Tibial artery (tissue), 4 donors: ENCODE measurements at regions not wholly inside any gene's neighbourhood (a gene's known extent, or its start where the extent isn't known, plus 50 kb on each side); places are given as distances from the start of the nearest gene placed in this dataset.

Experiments used
- DNase-seq, 2 donors: peaks; one replicate each; pipeline ENCODE4 v3.0.0-alpha.2; 2019
- H3K27ac ChIP-seq, 2 donors: fragments of 200-600 bp; sonication (generic) in 1 of 2; 1 replicate in 1 of 2; 2 replicates in 1 of 2; pipeline ENCODE4 v1.5.1; 2018 to 2019; ENCODE audit warnings: mild to moderate bottlenecking in 1 of 2
- H3K27me3 ChIP-seq, 2 donors: fragments of 200-600 bp; sonication (generic) in 1 of 2; one replicate each; pipeline versions ENCODE4 v1.5.1 to v1.6.0; 2016 to 2019
- H3K36me3 ChIP-seq, 3 donors: fragments of 200-600 bp; sonication (generic) in 2 of 3; one replicate each; pipeline ENCODE4 v1.5.1; 2016 to 2019; ENCODE audit warnings: mild to moderate bottlenecking in 2 of 3
- H3K4me1 ChIP-seq, 4 donors: fragments of 200-600 bp; sonication (generic) in 2 of 4; 1 replicate in 3 of 4; 2 replicates in 1 of 4; pipeline ENCODE4 v1.5.1; 2016 to 2019
- H3K4me3 ChIP-seq, 2 donors: fragments of 200-600 bp; sonication (generic) in 1 of 2; 1 replicate in 1 of 2; 2 replicates in 1 of 2; pipeline ENCODE4 v1.5.1; 2018 to 2019; ENCODE audit warnings: mild to moderate bottlenecking in 2 of 2
- H3K9me3 ChIP-seq, 3 donors: fragments of 200-600 bp; sonication (generic) in 1 of 3; one replicate each; pipeline ENCODE4 v1.5.1; 2016 to 2019
- CTCF ChIP-seq, 2 experiments: fragments of 200-600 bp in 1 of 2; fragments of 450-650 bp in 1 of 2; IDR thresholded peaks; one replicate each; pipeline ENCODE4 v1.5.1; 2017 to 2019; ENCODE audit warnings: antibody characterized with exemption in 2 of 2, mild to moderate bottlenecking in 1 of 2, moderate library complexity in 1 of 2
- intact Hi-C: fragments of 100-400 bp; cut with DNase I; formaldehyde crosslinking; loops from one replicate; pipeline ENCODE4 v1.15.0; 2023; ENCODE audit warnings: low total_unique reads

- Histone ChIP-seq H3K9me3 (peaks cover 0 to 3% (median 0%) of the 10 kb centered on the region in 3 donors), H3K4me1 (no peaks in the 10 kb centered on the region), H3K4me3 (no peak overlapping the region), H3K36me3 (no peaks in the 10 kb centered on the region), H3K27ac (no peak overlapping the region), H3K27me3 (no peaks in the 10 kb centered on the region)
- intact Hi-C loops: no loop called here
- peak in 1 of 2 experiments; percentile 12 for TF ChIP-seq CTCF (IDR thresholded peaks at IDR 0.05)
- DNase-seq: no peak
Measured at GRCh38 chr9:73683862-73684591, 532.4 kb downstream of the ANXA1 start.

GRCh38 chr9:73684601-73685000, 532.9 kb downstream of the ANXA1 start:
- no peaks in the 10 kb centered on the region for H3K4me1 ChIP-seq
- H3K27me3 ChIP-seq: no peaks in the 10 kb centered on the region
- DNase-seq: no peak
- no peak overlapping the region for H3K27ac ChIP-seq
- H3K36me3 ChIP-seq: no peaks in the 10 kb centered on the region
- intact Hi-C loops: no loop called here
- no peak for TF ChIP-seq CTCF (IDR thresholded peaks at IDR 0.05)
- peaks cover 0 to 3% (median 0%) of the 10 kb centered on the region in 3 donors for H3K9me3 ChIP-seq
- no peak overlapping the region for H3K4me3 ChIP-seq

- DNase-seq: no peak
- peaks cover 0 to 3% (median 0%) of the 10 kb centered on the region in 3 donors for H3K9me3 ChIP-seq
- no peak overlapping the region for H3K27ac ChIP-seq
- no peaks in the 10 kb centered on the region for H3K4me1 ChIP-seq
- no peaks in the 10 kb centered on the region for H3K27me3 ChIP-seq
- H3K4me3 ChIP-seq: no peak overlapping the region
- intact Hi-C loops: no loop called here
- no peak for TF ChIP-seq CTCF (IDR thresholded peaks at IDR 0.05)
- H3K36me3 ChIP-seq: no peaks in the 10 kb centered on the region
Measured at GRCh38 chr9:73685786-73686185, 534.1 kb downstream of the ANXA1 start.

- no peaks in the 10 kb centered on the region for H3K4me1 ChIP-seq
- H3K4me3 ChIP-seq: no peak overlapping the region
- no peak for DNase-seq
- no peak for TF ChIP-seq CTCF (IDR thresholded peaks at IDR 0.05)
- no peaks in the 10 kb centered on the region for H3K36me3 ChIP-seq
- no peaks in the 10 kb centered on the region for H3K27me3 ChIP-seq
- no peak overlapping the region for H3K27ac ChIP-seq
- intact Hi-C loops: no loop called here
- no peaks in the 10 kb centered on the region for H3K9me3 ChIP-seq
Measured at GRCh38 chr9:73689051-73689870, 537.6 kb downstream of the ANXA1 start.

- H3K27ac ChIP-seq: no peak overlapping the region
Measured at GRCh38 chr9:73701415-73702057, 549.9 kb downstream of the ANXA1 start.

More at GRCh38 chr9:73701415-73702057, 549.9 kb downstream of the ANXA1 start:
- TF ChIP-seq CTCF (IDR thresholded peaks at IDR 0.05): no peak
- Histone ChIP-seq H3K27me3 (no peaks in the 10 kb centered on the region), H3K4me1 (no peaks in the 10 kb centered on the region), H3K4me3 (no peak overlapping the region), H3K36me3 (no peaks in the 10 kb centered on the region), H3K9me3 (no peaks in the 10 kb centered on the region)
- intact Hi-C loops: no loop called here
- no peak for DNase-seq
